NCI-H446 treated with DMSO at 0.1 percent for 48 hours (cell line): ENCODE measurements at regions not wholly inside any gene's neighbourhood (a gene's known extent, or its start where the extent isn't known, plus 50 kb on each side); places are given as distances from the start of the nearest gene placed in this dataset.
"Not testable (repeated sequence)": the region's sequence is repeated elsewhere in the genome, so short reads cannot be mapped to it uniquely, and the experiment has no call there.

ENCODE experiments used
- DNase-seq: peaks from one replicate; lab custom pipeline; 2025; lab: John Stamatoyannopoulos, UW

GRCh38 chr3:145054055-145054454 is 1082.4 kb downstream of the DIPK2A start:
- DNase-seq = not testable (repeated sequence)

GRCh38 chr3:145055375-145056076 is 1083.9 kb downstream of the DIPK2A start:
- DNase-seq = no peak

GRCh38 chr3:145058483-145058882 is 1086.9 kb downstream of the DIPK2A start:
- DNase-seq = no peak

- no peak for DNase-seq
Observed at GRCh38 chr3:145063616-145064015, 1092.0 kb downstream of the DIPK2A start.

- peak; percentile 46 for DNase-seq
Observed at GRCh38 chr3:145070795-145071194, 1090.2 kb downstream of the PLOD2 start.

- peak; percentile 41 for DNase-seq
Observed at GRCh38 chr3:145079436-145079835, 1081.5 kb downstream of the PLOD2 start.

- DNase-seq = no peak
Observed at GRCh38 chr3:145087038-145087437, 1073.9 kb downstream of the PLOD2 start.

GRCh38 chr3:145088917-145089316 is 1072.1 kb downstream of the PLOD2 start:
- DNase-seq = no peak

GRCh38 chr3:145089337-145089736 is 1071.6 kb downstream of the PLOD2 start:
- no peak for DNase-seq

- peak; percentile 38 for DNase-seq
Observed at GRCh38 chr3:145094355-145094941, 1066.5 kb downstream of the PLOD2 start.

GRCh38 chr3:145111141-145111540 is 1049.8 kb downstream of the PLOD2 start:
- not testable (repeated sequence) for DNase-seq

GRCh38 chr3:145116769-145117168 is 1044.2 kb downstream of the PLOD2 start:
- DNase-seq = no peak

- DNase-seq = no peak
Observed at GRCh38 chr3:145118303-145118702, 1042.7 kb downstream of the PLOD2 start.

- peak; percentile 43 for DNase-seq
Observed at GRCh38 chr3:145124900-145125678, 1035.9 kb downstream of the PLOD2 start.

- DNase-seq = no peak
Observed at GRCh38 chr3:145133281-145133680, 1027.7 kb downstream of the PLOD2 start.

GRCh38 chr3:145134738-145135137 is 1026.2 kb downstream of the PLOD2 start:
- DNase-seq = no peak

- no peak for DNase-seq
Observed at GRCh38 chr3:145144361-145144760, 1016.6 kb downstream of the PLOD2 start.

- no peak for DNase-seq
Observed at GRCh38 chr3:145145461-145145860, 1015.5 kb downstream of the PLOD2 start.

GRCh38 chr3:145159640-145160039 is 1001.3 kb downstream of the PLOD2 start:
- peak; percentile 29 for DNase-seq

GRCh38 chr3:145170121-145170520 is 990.9 kb downstream of the PLOD2 start:
- DNase-seq = no peak

- DNase-seq = no peak
Observed at GRCh38 chr3:145175626-145176025, 985.4 kb downstream of the PLOD2 start.

- no peak for DNase-seq
Observed at GRCh38 chr3:145176907-145177306, 984.1 kb downstream of the PLOD2 start.

- no peak for DNase-seq
Observed at GRCh38 chr3:145177828-145178227, 983.2 kb downstream of the PLOD2 start.
